Coronary artery (tissue), 2 donors: ENCODE measurements at regions not wholly inside any gene's neighbourhood (a gene's known extent, or its start where the extent isn't known, plus 50 kb on each side); places are given as distances from the start of the nearest gene placed in this dataset.

Experiments used
- DNase-seq: peaks from one replicate; pipeline ENCODE4 v3.0.0-alpha.2; 2017; ENCODE audit warnings: low spot score
- H3K27ac ChIP-seq, 2 donors: fragments of 200-600 bp; sonication (generic); one replicate each; pipeline ENCODE4 v1.5.1; 2016 to 2019
- H3K4me3 ChIP-seq: fragments of 200-600 bp; sonication (generic); 2 replicates; pipeline ENCODE4 v1.5.1; 2016; ENCODE audit warnings: mild to moderate bottlenecking, moderate library complexity
- TF ChIP-seq, protein P1 (sequence below): fragments of 200-600 bp; sonication (generic); IDR thresholded peaks from one replicate; pipeline ENCODE4 v1.5.1; 2019; ENCODE audit warnings: antibody characterized with exemption

DNA sequence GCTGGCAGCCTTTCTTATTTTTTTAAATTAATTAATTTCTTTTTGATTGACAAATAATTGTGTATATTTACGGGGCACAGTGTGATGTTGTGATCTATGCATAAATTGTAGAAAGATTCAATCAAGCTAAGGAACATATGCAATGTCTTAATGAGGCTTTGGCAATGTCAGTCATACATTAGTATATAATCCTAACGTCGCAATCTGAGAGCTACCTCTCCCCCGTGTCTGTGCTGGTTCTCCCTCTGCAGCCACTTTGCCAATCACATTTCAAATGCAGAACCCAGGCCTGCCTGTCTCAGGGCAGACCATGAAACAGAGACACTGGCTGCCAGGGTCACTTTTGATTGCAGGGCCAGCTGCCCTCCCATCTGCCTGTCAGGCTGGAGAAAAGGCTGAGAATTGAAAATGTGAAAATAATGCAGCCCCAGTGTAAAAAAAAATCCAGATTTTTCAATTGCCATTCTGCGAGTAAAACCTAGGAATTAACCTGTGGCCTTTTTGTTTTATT lies 56.3 kb downstream of the SLC24A2 start:
- TF ChIP-seq, protein P1, sequence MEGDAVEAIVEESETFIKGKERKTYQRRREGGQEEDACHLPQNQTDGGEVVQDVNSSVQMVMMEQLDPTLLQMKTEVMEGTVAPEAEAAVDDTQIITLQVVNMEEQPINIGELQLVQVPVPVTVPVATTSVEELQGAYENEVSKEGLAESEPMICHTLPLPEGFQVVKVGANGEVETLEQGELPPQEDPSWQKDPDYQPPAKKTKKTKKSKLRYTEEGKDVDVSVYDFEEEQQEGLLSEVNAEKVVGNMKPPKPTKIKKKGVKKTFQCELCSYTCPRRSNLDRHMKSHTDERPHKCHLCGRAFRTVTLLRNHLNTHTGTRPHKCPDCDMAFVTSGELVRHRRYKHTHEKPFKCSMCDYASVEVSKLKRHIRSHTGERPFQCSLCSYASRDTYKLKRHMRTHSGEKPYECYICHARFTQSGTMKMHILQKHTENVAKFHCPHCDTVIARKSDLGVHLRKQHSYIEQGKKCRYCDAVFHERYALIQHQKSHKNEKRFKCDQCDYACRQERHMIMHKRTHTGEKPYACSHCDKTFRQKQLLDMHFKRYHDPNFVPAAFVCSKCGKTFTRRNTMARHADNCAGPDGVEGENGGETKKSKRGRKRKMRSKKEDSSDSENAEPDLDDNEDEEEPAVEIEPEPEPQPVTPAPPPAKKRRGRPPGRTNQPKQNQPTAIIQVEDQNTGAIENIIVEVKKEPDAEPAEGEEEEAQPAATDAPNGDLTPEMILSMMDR, result no peak
- DNase-seq, result no peak
- H3K27ac ChIP-seq, result no peak overlapping the region
- H3K4me3 ChIP-seq, result no peak overlapping the region

DNA sequence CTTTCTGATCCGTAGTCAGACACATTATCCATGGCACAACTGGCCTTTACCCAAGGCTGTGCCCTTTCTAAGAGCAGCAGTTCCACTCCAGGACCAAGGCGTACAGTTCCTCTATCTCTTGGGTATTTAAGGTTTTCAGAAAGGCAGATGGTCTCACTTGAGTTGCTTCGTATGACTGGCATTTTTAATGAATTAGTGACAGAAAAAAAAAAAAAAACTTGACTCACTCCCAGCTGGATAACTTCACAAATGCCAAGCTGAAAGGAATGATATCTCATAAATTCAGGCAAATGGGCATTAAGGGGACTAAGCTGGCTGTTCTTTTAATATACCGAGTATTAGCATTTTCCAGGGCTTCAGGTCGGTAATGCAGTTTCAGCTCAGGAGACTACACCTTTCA lies 60.7 kb downstream of the SLC24A2 start:
- Histone ChIP-seq H3K4me3 (no peak overlapping the region), H3K27ac (no peak overlapping the region)
- TF ChIP-seq, protein P1, result no peak
- DNase-seq, result no peak

DNA sequence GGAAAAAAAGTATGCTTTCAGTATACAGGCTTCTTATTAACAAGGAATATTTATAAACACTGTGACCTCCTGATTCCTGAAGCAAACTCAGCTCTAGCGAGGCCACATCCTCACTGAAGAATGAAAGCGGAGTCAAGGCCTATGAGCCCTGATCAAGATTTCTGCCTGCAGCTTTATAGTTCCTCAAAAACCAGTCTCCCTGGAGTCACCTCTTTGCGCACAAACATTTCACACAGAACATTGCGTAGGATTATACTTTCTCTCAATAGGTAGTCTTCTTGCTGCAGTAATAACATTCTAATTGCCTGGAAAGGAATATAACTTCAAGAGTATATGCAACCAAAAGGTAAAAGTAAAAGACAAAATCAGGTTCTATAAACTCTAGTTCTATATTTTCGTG lies 62.9 kb downstream of the SLC24A2 start:
- DNase-seq, result no peak
- Histone ChIP-seq H3K27ac (no peak overlapping the region), H3K4me3 (no peak overlapping the region)
- TF ChIP-seq, protein P1, result no peak

DNA sequence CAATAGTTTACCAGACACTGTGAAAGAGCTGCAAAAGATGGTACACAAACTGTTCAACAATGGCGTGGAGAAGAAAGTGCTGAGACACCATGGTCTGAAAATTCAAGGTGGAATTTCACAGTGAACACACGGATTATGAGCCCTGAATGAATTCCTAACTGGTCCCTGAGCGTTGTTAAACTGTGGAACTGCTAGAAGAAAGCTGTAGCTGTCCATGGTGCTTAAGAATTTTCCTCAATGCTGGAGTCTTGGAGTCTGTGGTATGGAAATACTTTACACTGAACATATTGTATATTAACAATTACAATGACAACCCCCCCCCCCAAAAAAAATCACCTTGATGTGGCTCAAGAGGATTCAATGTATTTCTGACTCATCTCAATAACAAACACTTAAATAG lies 68.5 kb downstream of the SLC24A2 start:
- DNase-seq, result no peak
- no peak overlapping the region for H3K4me3 ChIP-seq
- TF ChIP-seq, protein P1, result no peak
- no peak overlapping the region for H3K27ac ChIP-seq

DNA sequence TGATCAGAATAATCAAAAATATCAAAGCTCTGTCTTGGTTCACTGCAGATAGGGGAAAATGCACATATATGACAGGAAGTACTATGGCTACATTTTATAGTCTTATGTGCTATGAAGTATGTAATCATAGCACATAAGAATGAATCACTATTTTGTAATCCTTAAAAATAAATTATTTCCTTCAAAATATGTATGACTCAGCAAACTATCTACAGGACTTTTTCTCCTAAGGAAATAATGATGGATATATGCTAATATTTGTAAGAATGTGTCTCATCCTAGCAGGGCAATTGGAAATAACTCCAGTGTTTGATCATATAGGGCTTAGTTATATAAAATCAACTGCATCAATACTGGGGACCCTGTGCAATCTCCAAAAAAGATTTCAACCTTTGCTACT lies 85.1 kb downstream of the SLC24A2 start:
- H3K4me3 ChIP-seq, result no peak overlapping the region
- no peak overlapping the region for H3K27ac ChIP-seq
- TF ChIP-seq, protein P1, result no peak
- no peak for DNase-seq

DNA sequence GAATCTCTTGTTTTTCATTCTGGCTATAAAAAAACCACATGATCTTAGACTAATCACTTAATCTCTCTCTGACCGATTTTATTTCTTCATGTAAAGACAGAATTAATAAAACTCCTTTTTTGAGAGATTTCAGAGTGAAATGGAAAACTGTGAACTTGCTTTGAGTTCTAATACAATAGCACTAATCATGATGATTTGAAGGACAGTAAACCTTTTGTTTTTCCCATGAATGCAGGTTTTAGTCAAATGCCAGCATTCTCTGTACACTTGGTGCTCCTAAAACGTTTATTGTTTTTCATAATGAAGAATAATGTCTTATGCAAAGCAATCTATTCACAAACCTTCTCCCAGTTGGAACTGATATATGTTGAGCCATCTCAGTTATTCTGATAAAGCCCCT lies 86.8 kb downstream of the SLC24A2 start:
- TF ChIP-seq, protein P1, result no peak
- DNase-seq, result no peak
- no peak overlapping the region for H3K4me3 ChIP-seq
- H3K27ac ChIP-seq, result no peak overlapping the region

DNA sequence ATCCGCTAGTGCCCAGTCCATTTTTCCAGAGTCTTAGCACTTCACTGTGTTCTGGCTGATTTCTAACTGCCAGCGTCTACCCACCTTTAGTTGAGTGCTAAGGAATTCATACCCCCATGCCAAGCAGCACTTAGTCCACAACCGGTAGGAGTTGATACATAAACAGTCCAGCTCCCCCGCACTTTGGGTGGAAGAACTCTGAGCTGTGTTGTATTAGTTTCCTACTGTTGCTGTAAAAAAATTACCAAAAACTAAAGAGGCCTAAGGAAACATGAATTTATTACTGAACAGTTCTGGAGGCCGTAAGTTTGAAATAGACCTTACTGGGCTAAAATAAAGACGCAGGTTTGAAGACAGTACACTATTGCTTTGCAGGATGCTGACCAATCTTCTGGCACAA lies 87.6 kb downstream of the SLC24A2 start:
- DNase-seq, result no peak
- Histone ChIP-seq H3K27ac (no peak overlapping the region), H3K4me3 (no peak overlapping the region)
- TF ChIP-seq, protein P1, result no peak
